SU-DHL-6 (cell line): ENCODE measurements at regions not wholly inside any gene's neighbourhood (a gene's known extent, or its start where the extent isn't known, plus 50 kb on each side); places are given as distances from the start of the nearest gene placed in this dataset.

Experiments used
- H2AFZ ChIP-seq: fragments of 200-600 bp; sonication (generic); 2 replicates; pipeline ENCODE4 v1.6.1; 2014; ENCODE audit warnings: low read depth, mild to moderate bottlenecking, moderate library complexity, mixed read lengths, antibody characterized with exemption, low read length; ENCODE audit not compliant: severe bottlenecking
- H3F3A ChIP-seq: fragments of 200-600 bp; shearing (Covaris generic); 2 replicates; pipeline ENCODE4 v1.6.0; 2016; ENCODE audit warnings: antibody characterized with exemption, mild to moderate bottlenecking; ENCODE audit not compliant: insufficient read depth
- H3K27ac ChIP-seq: fragments of 200-600 bp; sonication (generic); 2 replicates; pipeline ENCODE4 v1.5.1; 2016; ENCODE audit warnings: low read depth, mild to moderate bottlenecking, low read length, moderate library complexity, mixed read lengths
- H3K27me3 ChIP-seq: fragments of 200-600 bp; sonication (generic), shearing (Covaris generic); 2 replicates; pipeline ENCODE4 v1.6.0; 2014; ENCODE audit warnings: mild to moderate bottlenecking, low read length
- H3K36me3 ChIP-seq: fragments of 200-600 bp; sonication (generic); 2 replicates; pipeline ENCODE4 v1.6.1; 2014; ENCODE audit warnings: mild to moderate bottlenecking, low read length, mixed read lengths
- H3K4me2 ChIP-seq: fragments of 300-600, 200-600 bp; shearing (Covaris generic), sonication (generic); 2 replicates; pipeline ENCODE4 v1.6.0; 2014; ENCODE audit warnings: low read length, low read depth, mild to moderate bottlenecking; ENCODE audit not compliant: poor library complexity, severe bottlenecking
- H3K4me3 ChIP-seq: fragments of 200-600 bp; sonication (generic); 2 replicates; pipeline ENCODE4 v1.5.1; 2014; ENCODE audit warnings: antibody characterized with exemption, low read length, mild to moderate bottlenecking, mixed read lengths; ENCODE audit not compliant: insufficient read depth, poor library complexity, severe bottlenecking
- H3K79me2 ChIP-seq: fragments of 200-600 bp; sonication (generic); 2 replicates; pipeline ENCODE4 v1.6.1; 2014; ENCODE audit warnings: mild to moderate bottlenecking, low read length, moderate library complexity; ENCODE audit not compliant: insufficient read depth
- H3K9ac ChIP-seq: fragments of 200-600 bp; sonication (generic); 2 replicates; pipeline ENCODE4 v1.7.0; 2014; ENCODE audit warnings: mild to moderate bottlenecking, low read length
- H3K9me2 ChIP-seq: fragments of 200-600 bp; sonication (generic); replicated peaks from 2 replicates; pipeline ENCODE4 v1.6.1; 2014; ENCODE audit warnings: low read length; ENCODE audit not compliant: insufficient read depth
- H3K9me3 ChIP-seq: fragments of 200-600 bp; sonication (generic); 2 replicates; pipeline ENCODE4 v1.6.1; 2014; ENCODE audit warnings: low read length, mixed read lengths; ENCODE audit not compliant: insufficient read depth
- H4K20me1 ChIP-seq: fragments of 200-600 bp; sonication (generic); 2 replicates; pipeline ENCODE4 v1.6.1; 2014; ENCODE audit warnings: low read depth, mild to moderate bottlenecking, antibody characterized with exemption, low read length, moderate library complexity, mixed read lengths
- EZH2phosphoT487 ChIP-seq: fragments of 200-600 bp; sonication (generic), shearing (Covaris generic); conservative IDR thresholded peaks from 2 replicates; pipeline ENCODE4 v1.6.1; 2018; ENCODE audit warnings: mild to moderate bottlenecking, antibody characterized with exemption, low read length, moderate library complexity, mixed read lengths
- TF ChIP-seq, protein P1 (sequence below): fragments of 200-600 bp; sonication (generic); IDR thresholded peaks from one replicate; pipeline ENCODE4 v1.5.1; 2017; ENCODE audit warnings: antibody characterized with exemption, mild to moderate bottlenecking, low read length, moderate library complexity; ENCODE audit not compliant: insufficient read depth, poor library complexity, severe bottlenecking

- H2AFZ ChIP-seq = no peak overlapping the region
- H3K4me2 ChIP-seq = no peak overlapping the region
- H3K27me3 ChIP-seq = no peaks in the 10 kb centered on the region
- H3K4me3 ChIP-seq = no peak overlapping the region
- H3K79me2 ChIP-seq = no peaks in the 10 kb centered on the region
- H3K9me3 ChIP-seq = no peaks in the 10 kb centered on the region
- no peak overlapping the region for H3K27ac ChIP-seq
- no peak for TF ChIP-seq EZH2phosphoT487
- TF ChIP-seq, protein P1, sequence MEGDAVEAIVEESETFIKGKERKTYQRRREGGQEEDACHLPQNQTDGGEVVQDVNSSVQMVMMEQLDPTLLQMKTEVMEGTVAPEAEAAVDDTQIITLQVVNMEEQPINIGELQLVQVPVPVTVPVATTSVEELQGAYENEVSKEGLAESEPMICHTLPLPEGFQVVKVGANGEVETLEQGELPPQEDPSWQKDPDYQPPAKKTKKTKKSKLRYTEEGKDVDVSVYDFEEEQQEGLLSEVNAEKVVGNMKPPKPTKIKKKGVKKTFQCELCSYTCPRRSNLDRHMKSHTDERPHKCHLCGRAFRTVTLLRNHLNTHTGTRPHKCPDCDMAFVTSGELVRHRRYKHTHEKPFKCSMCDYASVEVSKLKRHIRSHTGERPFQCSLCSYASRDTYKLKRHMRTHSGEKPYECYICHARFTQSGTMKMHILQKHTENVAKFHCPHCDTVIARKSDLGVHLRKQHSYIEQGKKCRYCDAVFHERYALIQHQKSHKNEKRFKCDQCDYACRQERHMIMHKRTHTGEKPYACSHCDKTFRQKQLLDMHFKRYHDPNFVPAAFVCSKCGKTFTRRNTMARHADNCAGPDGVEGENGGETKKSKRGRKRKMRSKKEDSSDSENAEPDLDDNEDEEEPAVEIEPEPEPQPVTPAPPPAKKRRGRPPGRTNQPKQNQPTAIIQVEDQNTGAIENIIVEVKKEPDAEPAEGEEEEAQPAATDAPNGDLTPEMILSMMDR = no peak
- H3K9me2 ChIP-seq = no peaks in the 10 kb centered on the region
- H3F3A ChIP-seq = no peaks in the 10 kb centered on the region
- H3K36me3 ChIP-seq = no peaks in the 10 kb centered on the region
- H3K9ac ChIP-seq = no peak overlapping the region
- H4K20me1 ChIP-seq = no peaks in the 10 kb centered on the region
Measured at GRCh38 chr13:103287659-103288058, 221.4 kb upstream of the SLC10A2 start.

DNA sequence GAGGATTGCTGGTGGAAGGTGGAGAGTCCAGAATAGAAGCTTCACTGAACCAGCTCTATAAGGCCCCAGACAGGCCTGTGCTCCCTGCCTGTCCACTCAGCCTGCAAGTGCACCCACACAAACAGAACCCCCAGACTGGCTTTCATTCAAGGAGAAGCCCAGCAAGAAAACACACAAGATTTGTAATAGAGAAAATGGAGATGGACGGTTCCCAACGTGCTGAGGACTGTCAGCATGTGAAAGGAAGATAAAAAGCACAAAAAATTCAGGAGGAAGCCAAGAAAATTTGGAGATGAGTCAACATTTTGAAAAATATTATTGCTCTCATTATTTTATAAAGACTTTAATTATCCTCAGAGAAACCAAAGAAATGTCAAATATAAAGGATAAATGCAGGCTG is 218.2 kb upstream of the SLC10A2 start:
- TF ChIP-seq, protein P1 = no peak
- TF ChIP-seq EZH2phosphoT487 = no peak
- Histone ChIP-seq H3K4me2 (no peak overlapping the region), H3K36me3 (no peaks in the 10 kb centered on the region), H3K4me3 (no peak overlapping the region), H3F3A (no peaks in the 10 kb centered on the region), H3K9ac (no peak overlapping the region), H3K9me3 (no peaks in the 10 kb centered on the region), H3K27me3 (no peaks in the 10 kb centered on the region), H3K9me2 (no peaks in the 10 kb centered on the region), H2AFZ (no peak overlapping the region), H4K20me1 (no peaks in the 10 kb centered on the region), H3K79me2 (no peaks in the 10 kb centered on the region), H3K27ac (no peak overlapping the region)

DNA sequence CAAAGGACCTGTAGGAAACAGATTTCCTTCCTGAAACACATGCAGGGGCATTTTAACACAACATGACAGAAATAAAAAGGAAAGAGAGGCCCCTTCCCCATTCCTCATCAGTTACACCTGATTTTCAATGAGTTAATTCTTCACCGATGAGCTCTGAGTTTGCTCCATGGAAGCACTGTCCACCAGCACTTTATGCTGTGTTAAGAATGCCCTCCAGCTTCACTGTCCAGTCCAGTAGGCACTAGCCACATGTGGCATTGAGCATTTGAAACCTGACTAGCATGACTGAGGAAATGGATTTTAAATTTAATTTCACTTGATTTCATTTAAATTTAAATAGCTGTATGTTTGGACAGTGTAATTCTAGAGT is 217.2 kb upstream of the SLC10A2 start:
- no peaks in the 10 kb centered on the region for H3K9me3 ChIP-seq
- TF ChIP-seq, protein P1 = no peak
- no peak for TF ChIP-seq EZH2phosphoT487
- no peak overlapping the region for H3K27ac ChIP-seq
- H4K20me1 ChIP-seq = no peaks in the 10 kb centered on the region
- no peak overlapping the region for H3K4me3 ChIP-seq
- no peak overlapping the region for H3K9ac ChIP-seq
- H3K36me3 ChIP-seq = no peaks in the 10 kb centered on the region
- H3K4me2 ChIP-seq = no peak overlapping the region
- H3K27me3 ChIP-seq = no peaks in the 10 kb centered on the region
- H3F3A ChIP-seq = no peaks in the 10 kb centered on the region
- H3K79me2 ChIP-seq = no peaks in the 10 kb centered on the region
- no peaks in the 10 kb centered on the region for H3K9me2 ChIP-seq
- H2AFZ ChIP-seq = no peak overlapping the region
